ENCODE measurements at regions not wholly inside any gene's neighbourhood (a gene's known extent, or its start where the extent isn't known, plus 50 kb on each side); places are given as distances from the start of the nearest gene placed in this dataset.

- DNase-seq (ENCODE audit: low read depth): no peak
- no peak overlapping the region for H3K4me3 ChIP-seq (ENCODE audit: control insufficient read depth, low read depth, low read length)
- TF ChIP-seq, protein P1, sequence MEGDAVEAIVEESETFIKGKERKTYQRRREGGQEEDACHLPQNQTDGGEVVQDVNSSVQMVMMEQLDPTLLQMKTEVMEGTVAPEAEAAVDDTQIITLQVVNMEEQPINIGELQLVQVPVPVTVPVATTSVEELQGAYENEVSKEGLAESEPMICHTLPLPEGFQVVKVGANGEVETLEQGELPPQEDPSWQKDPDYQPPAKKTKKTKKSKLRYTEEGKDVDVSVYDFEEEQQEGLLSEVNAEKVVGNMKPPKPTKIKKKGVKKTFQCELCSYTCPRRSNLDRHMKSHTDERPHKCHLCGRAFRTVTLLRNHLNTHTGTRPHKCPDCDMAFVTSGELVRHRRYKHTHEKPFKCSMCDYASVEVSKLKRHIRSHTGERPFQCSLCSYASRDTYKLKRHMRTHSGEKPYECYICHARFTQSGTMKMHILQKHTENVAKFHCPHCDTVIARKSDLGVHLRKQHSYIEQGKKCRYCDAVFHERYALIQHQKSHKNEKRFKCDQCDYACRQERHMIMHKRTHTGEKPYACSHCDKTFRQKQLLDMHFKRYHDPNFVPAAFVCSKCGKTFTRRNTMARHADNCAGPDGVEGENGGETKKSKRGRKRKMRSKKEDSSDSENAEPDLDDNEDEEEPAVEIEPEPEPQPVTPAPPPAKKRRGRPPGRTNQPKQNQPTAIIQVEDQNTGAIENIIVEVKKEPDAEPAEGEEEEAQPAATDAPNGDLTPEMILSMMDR (IDR thresholded peaks at IDR 0.05; ENCODE audit: control insufficient read depth, insufficient read depth, low read depth, low read length, missing control alignments): no peak
These were observed 127.4 kb upstream of the CADM1 start for GRCh38 chr11:115631609-115632008.

DNA sequence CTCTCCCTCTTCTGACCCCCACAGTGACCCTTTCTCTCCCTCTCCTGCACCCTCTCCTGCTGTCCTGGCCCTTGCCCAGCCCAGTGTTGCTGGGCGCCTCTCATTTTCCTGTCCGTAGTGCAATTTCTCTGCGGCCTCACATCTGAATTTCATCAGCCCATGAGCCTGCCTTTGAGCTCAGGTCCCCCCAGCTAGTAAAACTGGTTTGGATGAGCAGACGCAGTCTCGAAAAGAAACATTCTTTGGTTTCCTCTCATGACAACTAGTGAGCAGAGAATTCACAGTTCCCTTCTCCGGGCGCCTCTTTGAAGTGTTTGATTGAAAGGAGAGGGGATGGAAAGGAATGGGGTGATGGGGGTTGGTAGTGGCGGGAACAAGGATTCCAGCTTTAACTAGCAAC, 126.0 kb upstream of the CADM1 start:
- H3K4me3 ChIP-seq (ENCODE audit: control insufficient read depth, low read depth, low read length): no peak overlapping the region
- DNase-seq (ENCODE audit: low read depth): no peak
- TF ChIP-seq, protein P1 (IDR thresholded peaks at IDR 0.05; ENCODE audit: control insufficient read depth, insufficient read depth, low read depth, low read length, missing control alignments): no peak

GRCh38 chr11:115629456-115630015, 125.3 kb upstream of the CADM1 start:
- TF ChIP-seq, protein P1 (IDR thresholded peaks at IDR 0.05; ENCODE audit: control insufficient read depth, insufficient read depth, low read depth, low read length, missing control alignments): no peak
- H3K4me3 ChIP-seq (ENCODE audit: control insufficient read depth, low read depth, low read length): no peak overlapping the region
- no peak for DNase-seq (ENCODE audit: low read depth)

DNA sequence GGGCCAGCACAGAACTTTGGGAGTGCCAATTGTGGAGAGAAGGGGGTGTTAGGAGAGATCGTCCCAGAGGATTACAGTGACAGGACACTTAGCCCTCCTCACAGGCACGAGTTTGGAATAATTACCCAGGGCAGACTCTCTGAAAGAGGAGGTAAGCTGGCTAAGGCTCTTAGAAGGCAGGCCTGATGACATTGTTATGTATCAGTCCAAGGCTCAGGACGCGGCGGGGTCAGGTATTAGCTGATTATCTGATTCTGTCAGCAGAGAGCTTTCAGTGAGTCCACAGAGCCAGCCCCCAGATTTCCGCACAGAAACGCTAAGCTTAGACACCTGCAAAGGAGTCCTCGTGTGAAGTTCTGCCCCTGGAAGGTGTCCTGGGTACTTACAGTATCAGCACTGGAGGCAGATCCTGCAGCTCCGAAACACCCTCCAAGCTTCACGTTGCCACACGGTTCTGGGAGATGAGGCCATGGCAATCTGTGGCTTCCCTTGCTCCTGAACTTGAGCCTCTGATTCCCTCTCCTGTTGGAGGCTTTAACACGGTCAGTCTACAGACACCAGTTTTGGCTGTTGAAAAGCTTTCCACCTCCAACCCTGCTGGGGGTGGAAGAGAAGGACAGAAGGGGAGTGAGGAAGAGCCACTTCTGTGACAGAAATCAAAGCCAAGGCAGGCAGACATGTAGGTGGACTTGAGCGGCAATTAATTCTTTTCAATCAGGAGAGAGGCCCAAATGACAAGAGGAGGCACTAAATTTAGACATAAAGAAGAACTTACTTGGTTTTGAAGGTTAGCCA, 123.6 kb upstream of the CADM1 start:
- H3K4me3 ChIP-seq (ENCODE audit: control insufficient read depth, low read depth, low read length): no peak overlapping the region
- TF ChIP-seq, protein P1 (IDR thresholded peaks at IDR 0.05; ENCODE audit: control insufficient read depth, insufficient read depth, low read depth, low read length, missing control alignments): no peak
- no peak for DNase-seq (ENCODE audit: low read depth)

DNA sequence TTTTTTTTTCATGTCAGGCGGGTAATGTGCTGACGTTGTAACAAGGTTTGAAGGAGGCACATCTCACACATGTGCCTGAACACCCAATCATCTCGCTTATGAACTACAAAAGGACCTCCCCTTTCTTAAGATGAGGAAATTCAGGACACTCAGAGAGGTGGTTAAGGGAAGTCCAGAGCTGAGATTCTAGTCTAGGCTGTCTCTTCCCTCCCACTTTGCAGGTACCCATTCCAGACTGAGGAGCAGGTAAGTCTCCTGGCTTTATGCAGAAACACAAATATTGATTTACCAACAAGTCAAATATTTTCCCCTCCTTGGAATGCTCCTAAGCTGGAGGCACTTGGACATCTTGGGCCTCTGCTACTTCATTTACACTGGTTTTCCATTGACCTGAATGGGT, 122.9 kb upstream of the CADM1 start:
- no peak for DNase-seq (ENCODE audit: low read depth)
- no peak overlapping the region for H3K4me3 ChIP-seq (ENCODE audit: control insufficient read depth, low read depth, low read length)
- TF ChIP-seq, protein P1 (IDR thresholded peaks at IDR 0.05; ENCODE audit: control insufficient read depth, insufficient read depth, low read depth, low read length, missing control alignments): no peak

DNA sequence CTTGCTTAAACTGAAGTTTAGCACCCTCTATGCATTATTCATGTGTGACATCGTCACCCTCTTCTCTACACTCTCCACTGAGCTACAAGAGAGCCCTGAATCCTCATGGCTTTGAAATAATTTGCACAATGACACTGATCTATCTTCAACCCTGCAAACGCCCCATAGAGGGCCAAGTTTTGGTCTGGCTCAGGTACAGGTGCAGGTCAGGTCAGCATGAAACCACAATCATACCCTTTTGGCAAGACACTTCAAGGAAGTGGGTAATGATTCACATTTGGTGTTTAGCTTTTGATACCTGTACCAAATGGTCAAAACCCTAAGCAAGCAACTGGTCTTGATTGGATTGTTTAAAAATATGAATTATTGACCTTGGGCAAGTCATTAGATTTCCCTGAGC, 122.2 kb upstream of the CADM1 start:
- H3K4me3 ChIP-seq (ENCODE audit: control insufficient read depth, low read depth, low read length): no peak overlapping the region
- TF ChIP-seq, protein P1 (IDR thresholded peaks at IDR 0.05; ENCODE audit: control insufficient read depth, insufficient read depth, low read depth, low read length, missing control alignments): no peak
- DNase-seq (ENCODE audit: low read depth): no peak

Measured in AG09309 (cell line).